ENCODE measurements at regions not wholly inside any gene's neighbourhood (a gene's known extent, or its start where the extent isn't known, plus 50 kb on each side); places are given as distances from the start of the nearest gene placed in this dataset.

DNA sequence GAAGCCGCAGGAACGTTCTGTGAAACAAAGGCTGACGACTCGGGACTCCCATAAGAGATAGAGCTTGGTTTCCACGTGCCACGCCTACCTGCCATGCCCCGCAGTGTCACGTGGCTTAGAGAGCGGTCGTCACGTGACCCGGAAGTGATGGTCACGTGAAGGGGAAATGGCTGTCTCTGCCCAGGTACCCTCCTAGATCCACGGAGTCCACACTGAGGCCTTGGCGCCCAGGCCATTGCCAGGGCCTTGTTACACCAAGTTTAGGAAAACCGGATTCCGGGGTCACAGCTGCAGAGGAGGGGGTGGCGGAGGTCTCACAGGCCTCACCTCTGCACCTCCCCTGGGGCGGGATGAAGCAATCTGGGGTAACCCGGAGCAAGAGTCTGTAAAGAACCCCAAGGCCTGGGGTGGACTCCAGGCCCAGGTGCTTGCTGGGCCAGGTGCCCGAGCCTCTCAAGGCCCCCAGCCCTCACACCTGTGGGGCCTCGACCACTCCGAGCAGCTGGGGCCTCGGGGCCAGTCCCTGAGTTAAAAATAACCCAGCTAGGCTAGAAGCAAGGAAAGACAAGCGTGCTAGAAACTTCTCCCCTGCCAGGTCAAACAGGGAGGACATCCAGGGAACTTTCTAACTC is 113.5 kb upstream of the ZNF236 start:
- H3K36me3 ChIP-seq (replicated peaks in 1 of 2; ENCODE audit: control insufficient read depth in 1 of 2, insufficient read depth in 2 of 2, low read length in 1 of 2), result no peaks in the 10 kb centered on the region
- no peak overlapping the region for H3K27ac ChIP-seq (ENCODE audit: low read depth in 2 of 2, low read length in 1 of 2)
- H2AFZ ChIP-seq (ENCODE audit: low read depth), result no peak overlapping the region
- POLR2A ChIA-PET, result no interaction called here
- H3F3A ChIP-seq (replicated peaks; ENCODE audit: insufficient read depth), result no peaks in the 10 kb centered on the region
- no peaks in the 10 kb centered on the region for H3K9me2 ChIP-seq
- H3K9me3 ChIP-seq, result no peaks in the 10 kb centered on the region
- CTCF ChIA-PET, result interaction anchor here (0.6 to 5.3 kb wide), 24 partner anchors 9 to 452 kb away, joined by 3 to 122 read pairs (median 4); no protein-coding TSS in a partner anchor
- no peak overlapping the region for H3K9ac ChIP-seq
- no peak overlapping the region for H3K4me2 ChIP-seq
- TF ChIP-seq FOSL2 (IDR thresholded peaks at IDR 0.05; ENCODE audit: borderline replicate concordance, low read depth) (no peak), EZH2phosphoT487 (IDR thresholded peaks at IDR 0.05; ENCODE audit: borderline replicate concordance, low read depth) (no peak), MEF2A (IDR thresholded peaks at IDR 0.05; ENCODE audit: borderline replicate concordance, low read depth) (no peak), TCF12 (IDR thresholded peaks at IDR 0.05) (no peak), CHD2 (IDR thresholded peaks at IDR 0.05; ENCODE audit: low read length, partially characterized antibody) (no peak), FOXM1 (IDR thresholded peaks at IDR 0.05; ENCODE audit: low read depth) (no peak), RCOR1 (IDR thresholded peaks at IDR 0.05; ENCODE audit: low read length) (no peak), POLR2AphosphoS5 (IDR thresholded peaks at IDR 0.05; ENCODE audit: low read depth, low read length) (no peak), RFX5 (IDR thresholded peaks at IDR 0.05; ENCODE audit: low read length) (no peak), GABPA (IDR thresholded peaks at IDR 0.05; ENCODE audit: low read depth) (no peak), MXI1 (IDR thresholded peaks at IDR 0.05; ENCODE audit: low read depth, low read length) (no peak), NFIC (IDR thresholded peaks at IDR 0.05; ENCODE audit: borderline replicate concordance) (no peak), FOXJ3 (CRISPR knock-in tag; IDR thresholded peaks at IDR 0.05) (no peak), EP300 (IDR thresholded peaks at IDR 0.05; ENCODE audit: borderline replicate concordance in 1 of 2, low read depth in 1 of 2, low read length in 1 of 2) (no peak), GATA2 (CRISPR knock-in tag; IDR thresholded peaks at IDR 0.05) (no peak)
- TF ChIP-seq, protein P1, sequence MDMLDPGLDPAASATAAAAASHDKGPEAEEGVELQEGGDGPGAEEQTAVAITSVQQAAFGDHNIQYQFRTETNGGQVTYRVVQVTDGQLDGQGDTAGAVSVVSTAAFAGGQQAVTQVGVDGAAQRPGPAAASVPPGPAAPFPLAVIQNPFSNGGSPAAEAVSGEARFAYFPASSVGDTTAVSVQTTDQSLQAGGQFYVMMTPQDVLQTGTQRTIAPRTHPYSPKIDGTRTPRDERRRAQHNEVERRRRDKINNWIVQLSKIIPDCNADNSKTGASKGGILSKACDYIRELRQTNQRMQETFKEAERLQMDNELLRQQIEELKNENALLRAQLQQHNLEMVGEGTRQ (IDR thresholded peaks at IDR 0.05; ENCODE audit: borderline replicate concordance, low read depth, low read length), result no peak
- TF ChIP-seq, protein P2, sequence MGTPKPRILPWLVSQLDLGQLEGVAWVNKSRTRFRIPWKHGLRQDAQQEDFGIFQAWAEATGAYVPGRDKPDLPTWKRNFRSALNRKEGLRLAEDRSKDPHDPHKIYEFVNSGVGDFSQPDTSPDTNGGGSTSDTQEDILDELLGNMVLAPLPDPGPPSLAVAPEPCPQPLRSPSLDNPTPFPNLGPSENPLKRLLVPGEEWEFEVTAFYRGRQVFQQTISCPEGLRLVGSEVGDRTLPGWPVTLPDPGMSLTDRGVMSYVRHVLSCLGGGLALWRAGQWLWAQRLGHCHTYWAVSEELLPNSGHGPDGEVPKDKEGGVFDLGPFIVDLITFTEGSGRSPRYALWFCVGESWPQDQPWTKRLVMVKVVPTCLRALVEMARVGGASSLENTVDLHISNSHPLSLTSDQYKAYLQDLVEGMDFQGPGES (IDR thresholded peaks at IDR 0.05; ENCODE audit: low read depth, low read length), result no peak
- no peaks in the 10 kb centered on the region for H3K79me2 ChIP-seq (ENCODE audit: insufficient read depth)
- no peaks in the 10 kb centered on the region; a peak in 1 of 4 replicates for H3K4me1 ChIP-seq (ENCODE audit: control insufficient read depth in 1 of 2, insufficient read depth in 2 of 2, low read depth in 1 of 2, low read length in 1 of 2)
- H3K27me3 ChIP-seq (ENCODE audit: insufficient read depth), result no peaks in the 10 kb centered on the region
- no peak for DNase-seq
- 82% methylated on average over 10 of the region's 25 CpGs for WGBS (ENCODE audit: low lambda C conversion rate)
- no peaks in the 10 kb centered on the region for H4K20me1 ChIP-seq (ENCODE audit: insufficient read depth)
- no peak overlapping the region for H3K4me3 ChIP-seq (ENCODE audit: low read depth in 2 of 2, low read length in 1 of 2)

All from SK-N-SH (cell line).